SK-N-SH (cell line): ENCODE measurements at regions not wholly inside any gene's neighbourhood (a gene's known extent, or its start where the extent isn't known, plus 50 kb on each side); places are given as distances from the start of the nearest gene placed in this dataset.

ENCODE experiments used
- FOXJ3 ChIP-seq: sonication (generic); formaldehyde crosslinking; IDR thresholded peaks from 2 replicates; pipeline ENCODE4 v1.5.1; 2020; ENCODE audit warnings: mild to moderate bottlenecking, missing genetic modification reagents
- MAX ChIP-seq: IDR thresholded peaks from 2 replicates; pipeline ENCODE4 v1.4.0; 2012; ENCODE audit warnings: low read depth
- MEF2A ChIP-seq: IDR thresholded peaks from 2 replicates; pipeline ENCODE4 v1.4.0; 2012; ENCODE audit warnings: low read depth, borderline replicate concordance
- POLR2AphosphoS5 ChIP-seq: IDR thresholded peaks from 2 replicates; pipeline ENCODE4 v1.6.1; 2012; ENCODE audit warnings: low read depth, low read length
- RFX5 ChIP-seq: IDR thresholded peaks from 2 replicates; pipeline ENCODE4 v1.6.1; 2012; ENCODE audit warnings: mild to moderate bottlenecking, improper control_type of control experiment, low read length
- RXRA ChIP-seq: IDR thresholded peaks from 2 replicates; pipeline ENCODE4 v1.4.0; 2012; ENCODE audit warnings: low read depth, mild to moderate bottlenecking, borderline replicate concordance
- SMC3 ChIP-seq: IDR thresholded peaks from 2 replicates; pipeline ENCODE4 v1.6.1; 2012; ENCODE audit warnings: low read depth, low read length, improper control_type of control experiment
- USF2 ChIP-seq: fragments of 150-350 bp; IDR thresholded peaks from 2 replicates; pipeline ENCODE4 v1.6.1; 2017; ENCODE audit warnings: antibody characterized with exemption, low read length, low read depth, borderline replicate concordance
- YY1 ChIP-seq: IDR thresholded peaks from 2 replicates; pipeline ENCODE4 v1.4.0; 2012; ENCODE audit warnings: low read depth, mild to moderate bottlenecking
- TF ChIP-seq, protein P1 (sequence below): fragments of 200-600 bp; sonication (generic); IDR thresholded peaks from 2 replicates; pipeline ENCODE4 v1.6.1; 2017; ENCODE audit warnings: antibody characterized with exemption, mild to moderate bottlenecking, moderate library complexity
- TF ChIP-seq, protein P2 (sequence below): IDR thresholded peaks from 2 replicates; pipeline ENCODE4 v1.6.1; 2012; ENCODE audit warnings: mild to moderate bottlenecking, low read depth, low read length, moderate library complexity

- TF ChIP-seq, protein P1, sequence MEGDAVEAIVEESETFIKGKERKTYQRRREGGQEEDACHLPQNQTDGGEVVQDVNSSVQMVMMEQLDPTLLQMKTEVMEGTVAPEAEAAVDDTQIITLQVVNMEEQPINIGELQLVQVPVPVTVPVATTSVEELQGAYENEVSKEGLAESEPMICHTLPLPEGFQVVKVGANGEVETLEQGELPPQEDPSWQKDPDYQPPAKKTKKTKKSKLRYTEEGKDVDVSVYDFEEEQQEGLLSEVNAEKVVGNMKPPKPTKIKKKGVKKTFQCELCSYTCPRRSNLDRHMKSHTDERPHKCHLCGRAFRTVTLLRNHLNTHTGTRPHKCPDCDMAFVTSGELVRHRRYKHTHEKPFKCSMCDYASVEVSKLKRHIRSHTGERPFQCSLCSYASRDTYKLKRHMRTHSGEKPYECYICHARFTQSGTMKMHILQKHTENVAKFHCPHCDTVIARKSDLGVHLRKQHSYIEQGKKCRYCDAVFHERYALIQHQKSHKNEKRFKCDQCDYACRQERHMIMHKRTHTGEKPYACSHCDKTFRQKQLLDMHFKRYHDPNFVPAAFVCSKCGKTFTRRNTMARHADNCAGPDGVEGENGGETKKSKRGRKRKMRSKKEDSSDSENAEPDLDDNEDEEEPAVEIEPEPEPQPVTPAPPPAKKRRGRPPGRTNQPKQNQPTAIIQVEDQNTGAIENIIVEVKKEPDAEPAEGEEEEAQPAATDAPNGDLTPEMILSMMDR = no peak
- TF ChIP-seq SMC3 (no peak), POLR2AphosphoS5 (no peak), YY1 (no peak), USF2 (no peak), RXRA (no peak), RFX5 (no peak), MEF2A (no peak), MAX (no peak), FOXJ3 (CRISPR knock-in tag) (no peak)
- TF ChIP-seq, protein P2, sequence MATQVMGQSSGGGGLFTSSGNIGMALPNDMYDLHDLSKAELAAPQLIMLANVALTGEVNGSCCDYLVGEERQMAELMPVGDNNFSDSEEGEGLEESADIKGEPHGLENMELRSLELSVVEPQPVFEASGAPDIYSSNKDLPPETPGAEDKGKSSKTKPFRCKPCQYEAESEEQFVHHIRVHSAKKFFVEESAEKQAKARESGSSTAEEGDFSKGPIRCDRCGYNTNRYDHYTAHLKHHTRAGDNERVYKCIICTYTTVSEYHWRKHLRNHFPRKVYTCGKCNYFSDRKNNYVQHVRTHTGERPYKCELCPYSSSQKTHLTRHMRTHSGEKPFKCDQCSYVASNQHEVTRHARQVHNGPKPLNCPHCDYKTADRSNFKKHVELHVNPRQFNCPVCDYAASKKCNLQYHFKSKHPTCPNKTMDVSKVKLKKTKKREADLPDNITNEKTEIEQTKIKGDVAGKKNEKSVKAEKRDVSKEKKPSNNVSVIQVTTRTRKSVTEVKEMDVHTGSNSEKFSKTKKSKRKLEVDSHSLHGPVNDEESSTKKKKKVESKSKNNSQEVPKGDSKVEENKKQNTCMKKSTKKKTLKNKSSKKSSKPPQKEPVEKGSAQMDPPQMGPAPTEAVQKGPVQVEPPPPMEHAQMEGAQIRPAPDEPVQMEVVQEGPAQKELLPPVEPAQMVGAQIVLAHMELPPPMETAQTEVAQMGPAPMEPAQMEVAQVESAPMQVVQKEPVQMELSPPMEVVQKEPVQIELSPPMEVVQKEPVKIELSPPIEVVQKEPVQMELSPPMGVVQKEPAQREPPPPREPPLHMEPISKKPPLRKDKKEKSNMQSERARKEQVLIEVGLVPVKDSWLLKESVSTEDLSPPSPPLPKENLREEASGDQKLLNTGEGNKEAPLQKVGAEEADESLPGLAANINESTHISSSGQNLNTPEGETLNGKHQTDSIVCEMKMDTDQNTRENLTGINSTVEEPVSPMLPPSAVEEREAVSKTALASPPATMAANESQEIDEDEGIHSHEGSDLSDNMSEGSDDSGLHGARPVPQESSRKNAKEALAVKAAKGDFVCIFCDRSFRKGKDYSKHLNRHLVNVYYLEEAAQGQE = no peak
Measured at GRCh38 chr10:123394382-123394781, 240.2 kb downstream of the BUB3 start.
